NCI-H524 (cell line): ENCODE measurements at regions not wholly inside any gene's neighbourhood (a gene's known extent, or its start where the extent isn't known, plus 50 kb on each side); places are given as distances from the start of the nearest gene placed in this dataset.

Source experiments
- DNase-seq, 2 experiments: peaks; one replicate each; lab custom pipeline; 2025; lab: John Stamatoyannopoulos, UW

GRCh38 chr4:130172156-130172555 lies 1076.2 kb downstream of the C4orf33 start:
- DNase-seq = no peak

- no peak for DNase-seq
Observed at GRCh38 chr4:130178106-130178505, 1082.2 kb downstream of the C4orf33 start.

GRCh38 chr4:130183096-130183495 lies 1087.1 kb downstream of the C4orf33 start:
- DNase-seq = no peak

GRCh38 chr4:130183766-130184165 lies 1087.8 kb downstream of the C4orf33 start:
- DNase-seq = no peak

GRCh38 chr4:130185123-130185522 lies 1089.2 kb downstream of the C4orf33 start:
- no peak for DNase-seq

- DNase-seq = no peak
Observed at GRCh38 chr4:130186931-130187330, 1091.0 kb downstream of the C4orf33 start.

- DNase-seq = no peak
Observed at GRCh38 chr4:130187587-130187986, 1091.6 kb downstream of the C4orf33 start.

GRCh38 chr4:130192787-130193186 lies 1096.8 kb downstream of the C4orf33 start:
- no peak for DNase-seq

- no peak for DNase-seq
Observed at GRCh38 chr4:130197946-130198345, 1102.0 kb downstream of the C4orf33 start.

GRCh38 chr4:130203571-130203970 lies 1107.6 kb downstream of the C4orf33 start:
- DNase-seq = no peak

GRCh38 chr4:130210864-130211263 lies 1114.9 kb downstream of the C4orf33 start:
- DNase-seq = no peak

GRCh38 chr4:130214268-130214667 lies 1118.3 kb downstream of the C4orf33 start:
- DNase-seq = no peak

- DNase-seq = no peak
Observed at GRCh38 chr4:130233377-130234047, 1137.6 kb downstream of the C4orf33 start.

GRCh38 chr4:130238121-130238520 lies 1142.2 kb downstream of the C4orf33 start:
- DNase-seq = no peak

GRCh38 chr4:130249002-130249401 lies 1153.0 kb downstream of the C4orf33 start:
- no peak for DNase-seq

- no peak for DNase-seq
Observed at GRCh38 chr4:130257271-130257670, 1161.3 kb downstream of the C4orf33 start.

GRCh38 chr4:130266814-130267213 lies 1170.9 kb downstream of the C4orf33 start:
- no peak for DNase-seq

- no peak for DNase-seq
Observed at GRCh38 chr4:130288576-130288975, 1192.6 kb downstream of the C4orf33 start.

GRCh38 chr4:130293692-130294091 lies 1197.7 kb downstream of the C4orf33 start:
- no peak for DNase-seq

- DNase-seq = no peak
Observed at GRCh38 chr4:130296448-130296847, 1200.5 kb downstream of the C4orf33 start.

- DNase-seq = no peak
Observed at GRCh38 chr4:130306566-130306965, 1210.6 kb downstream of the C4orf33 start.

GRCh38 chr4:130309221-130309620 lies 1213.3 kb downstream of the C4orf33 start:
- DNase-seq = no peak

- DNase-seq = no peak
Observed at GRCh38 chr4:130322439-130322838, 1226.5 kb downstream of the C4orf33 start.

GRCh38 chr4:130329036-130329435 lies 1233.1 kb downstream of the C4orf33 start:
- DNase-seq = no peak
